Loucy (cell line): ENCODE measurements at regions not wholly inside any gene's neighbourhood (a gene's known extent, or its start where the extent isn't known, plus 50 kb on each side); places are given as distances from the start of the nearest gene placed in this dataset.

Experiments
- CTCF ChIP-seq: fragments of 200-600 bp; sonication (generic); conservative IDR thresholded peaks from 2 replicates; pipeline ENCODE4 v1.5.1; 2014; ENCODE audit warnings: mild to moderate bottlenecking, antibody characterized with exemption, low read length
- EZH2phosphoT487 ChIP-seq: fragments of 200-600 bp; IDR thresholded peaks from 2 replicates; pipeline ENCODE4 v1.6.1; 2018; ENCODE audit warnings: antibody characterized with exemption, mild to moderate bottlenecking, moderate library complexity, borderline replicate concordance

- TF ChIP-seq CTCF (no peak), EZH2phosphoT487 (no peak)
Observed at GRCh38 chr4:14667624-14668151, 334.6 kb upstream of the CPEB2 start.
